ENCODE measurements at regions not wholly inside any gene's neighbourhood (a gene's known extent, or its start where the extent isn't known, plus 50 kb on each side); places are given as distances from the start of the nearest gene placed in this dataset.

DNA sequence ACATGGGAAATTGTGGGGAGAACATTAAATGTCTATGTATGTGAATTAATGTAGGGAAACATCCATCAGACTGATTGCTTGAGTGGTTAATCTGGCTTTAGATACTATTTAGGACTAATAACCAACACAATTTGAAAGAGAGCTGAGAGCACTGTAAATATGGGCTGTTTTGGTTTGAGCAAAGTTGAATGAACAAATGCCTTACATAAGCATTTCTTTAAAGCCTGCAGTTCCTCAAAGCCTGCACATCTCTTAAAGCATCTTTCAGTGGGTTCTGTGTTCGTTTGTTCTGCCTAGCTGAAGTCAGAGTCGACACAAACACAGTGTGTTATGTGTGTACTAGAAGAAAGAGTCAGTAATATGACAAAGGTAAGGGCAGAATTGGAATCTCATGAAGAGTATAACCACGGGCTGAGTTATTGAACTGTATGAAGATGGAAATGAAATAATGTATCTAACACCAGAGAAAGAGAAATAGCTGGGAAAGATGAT is 350.0 kb downstream of the SIPA1L2 start:
- DNase-seq (ENCODE audit: low read depth): no peak

DNA sequence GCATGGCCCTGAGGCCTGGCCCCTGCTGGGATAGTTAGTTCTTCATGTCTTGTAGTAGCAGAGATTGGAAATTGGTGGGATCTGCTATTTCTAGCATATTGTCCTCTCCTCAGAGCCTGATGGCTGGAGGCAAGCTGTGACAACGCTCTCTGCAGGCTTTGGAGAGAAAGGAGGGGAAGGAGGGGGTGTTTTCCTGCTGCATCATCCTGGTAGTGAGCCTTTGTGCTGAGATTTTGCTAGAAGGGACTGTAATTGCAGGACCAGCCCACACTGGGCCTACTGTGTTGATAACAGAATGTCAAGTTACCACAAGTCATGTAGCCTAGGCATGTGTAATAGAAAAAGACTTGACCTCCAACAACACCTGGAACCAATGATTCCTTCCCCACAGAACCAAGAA is 351.0 kb downstream of the SIPA1L2 start:
- no peak for DNase-seq (ENCODE audit: low read depth)

- DNase-seq (ENCODE audit: low read depth): no peak
Observed at GRCh38 chr1:232276651-232277050, 353.3 kb downstream of the SIPA1L2 start.

DNA sequence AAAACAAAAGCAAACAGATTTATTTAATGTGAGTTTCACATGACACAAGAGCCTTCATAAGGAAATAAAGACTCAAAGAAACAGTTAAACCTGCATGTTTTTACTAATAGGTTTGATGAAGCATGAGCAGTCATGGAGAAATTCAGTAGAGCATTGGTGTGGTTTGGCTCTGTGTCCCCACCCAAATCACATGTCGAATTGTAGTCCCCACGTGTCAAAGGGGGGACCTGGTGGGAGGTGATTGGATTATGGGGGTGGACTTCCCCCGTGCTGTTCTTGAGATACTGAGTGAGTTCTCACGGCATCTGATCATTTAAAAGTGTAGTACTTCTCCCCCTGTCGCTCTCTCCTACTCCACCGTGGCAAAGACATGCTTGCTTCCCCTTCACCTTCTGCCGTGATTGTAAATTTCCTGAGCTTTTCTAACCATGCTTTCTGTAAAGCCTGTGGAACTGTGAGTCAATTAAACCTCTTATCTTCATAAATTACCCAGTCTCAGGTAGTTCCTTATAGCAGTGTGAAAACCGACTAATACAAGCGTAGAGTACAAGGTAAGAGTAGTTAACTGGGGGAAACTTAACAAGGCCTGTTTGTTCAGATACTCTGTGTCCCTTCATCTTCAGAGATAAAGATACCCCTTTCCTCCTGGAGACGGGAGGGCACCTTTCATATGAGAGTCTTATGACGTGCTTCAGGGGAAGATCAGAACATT is 354.8 kb downstream of the SIPA1L2 start:
- DNase-seq (ENCODE audit: low read depth): no peak

GRCh38 chr1:232274236-232274855 is 355.6 kb downstream of the SIPA1L2 start:
- DNase-seq (ENCODE audit: low read depth): no peak

DNA sequence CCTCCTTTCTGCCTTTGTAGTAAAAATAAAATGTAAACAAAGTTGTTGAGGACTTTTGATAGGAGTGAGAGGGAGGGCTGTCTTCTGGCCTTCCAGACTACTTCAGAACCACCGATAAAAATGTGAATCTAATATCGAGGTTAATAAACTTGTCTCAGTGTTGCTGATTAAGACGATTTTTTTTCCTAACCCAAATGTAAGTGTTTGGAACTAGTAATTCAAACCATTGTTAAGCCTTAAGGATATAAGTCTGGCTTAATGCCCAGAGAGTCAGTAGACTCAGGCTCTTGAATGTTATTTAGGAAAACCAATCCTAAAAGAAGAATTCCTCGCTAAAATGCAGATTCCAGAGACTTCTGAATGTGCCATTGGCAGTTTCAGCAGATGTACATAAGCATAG is 356.9 kb downstream of the SIPA1L2 start:
- DNase-seq (ENCODE audit: low read depth): no peak

DNA sequence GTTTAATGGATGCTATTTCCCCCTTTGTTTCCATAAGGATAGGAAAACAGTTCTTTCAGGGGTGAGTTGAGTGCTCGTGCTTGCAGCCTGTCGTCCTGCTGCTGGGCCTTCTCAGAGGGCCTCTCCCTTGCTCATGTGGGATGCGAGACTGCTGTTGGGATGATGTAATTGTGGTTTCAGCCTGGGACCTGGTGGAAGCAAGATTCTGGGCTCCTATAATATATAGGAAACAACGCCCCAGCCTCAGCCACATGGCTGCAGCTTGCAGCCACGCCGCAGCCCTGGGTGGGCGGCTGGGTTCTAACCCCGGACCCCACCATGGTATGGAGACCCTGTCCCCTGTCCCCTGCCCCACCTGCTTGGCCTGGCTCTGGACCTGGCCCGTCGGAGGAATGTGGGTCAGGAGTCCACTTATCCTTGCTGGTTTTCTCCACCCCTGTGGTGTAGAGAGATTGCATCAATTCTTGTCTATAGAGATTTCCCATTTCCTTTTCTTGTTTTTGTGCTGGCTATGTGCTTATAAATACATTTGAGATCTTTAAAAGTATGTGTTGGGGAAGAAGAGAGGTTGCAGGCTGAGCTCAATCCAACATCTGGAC is 357.8 kb downstream of the SIPA1L2 start:
- DNase-seq (ENCODE audit: low read depth): peak; percentile 53

DNA sequence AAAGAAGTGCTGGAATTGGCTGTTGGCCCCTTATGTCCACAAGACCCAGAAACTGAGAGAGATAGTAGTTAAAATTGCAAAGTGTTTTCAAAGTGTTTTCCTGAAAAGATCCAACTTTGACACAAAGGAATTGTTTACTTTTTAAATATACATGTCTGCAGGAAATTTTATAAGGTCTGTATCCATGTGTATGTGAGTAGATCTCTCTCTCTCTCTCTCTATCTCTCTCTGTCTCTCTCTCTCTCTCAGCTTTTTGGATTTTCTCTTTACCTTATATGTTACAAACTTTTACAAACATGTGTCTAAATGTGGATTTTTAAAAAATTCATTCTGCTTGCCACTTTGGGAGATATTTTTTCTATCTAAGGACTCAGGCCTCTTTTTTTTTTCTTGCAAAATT is 358.6 kb downstream of the SIPA1L2 start:
- DNase-seq (ENCODE audit: low read depth): no peak

- DNase-seq (ENCODE audit: low read depth): no peak
Observed at GRCh38 chr1:232269988-232270387, 359.9 kb downstream of the SIPA1L2 start.

GRCh38 chr1:232267837-232268598 is 361.9 kb downstream of the SIPA1L2 start:
- no peak for DNase-seq (ENCODE audit: low read depth)

DNA sequence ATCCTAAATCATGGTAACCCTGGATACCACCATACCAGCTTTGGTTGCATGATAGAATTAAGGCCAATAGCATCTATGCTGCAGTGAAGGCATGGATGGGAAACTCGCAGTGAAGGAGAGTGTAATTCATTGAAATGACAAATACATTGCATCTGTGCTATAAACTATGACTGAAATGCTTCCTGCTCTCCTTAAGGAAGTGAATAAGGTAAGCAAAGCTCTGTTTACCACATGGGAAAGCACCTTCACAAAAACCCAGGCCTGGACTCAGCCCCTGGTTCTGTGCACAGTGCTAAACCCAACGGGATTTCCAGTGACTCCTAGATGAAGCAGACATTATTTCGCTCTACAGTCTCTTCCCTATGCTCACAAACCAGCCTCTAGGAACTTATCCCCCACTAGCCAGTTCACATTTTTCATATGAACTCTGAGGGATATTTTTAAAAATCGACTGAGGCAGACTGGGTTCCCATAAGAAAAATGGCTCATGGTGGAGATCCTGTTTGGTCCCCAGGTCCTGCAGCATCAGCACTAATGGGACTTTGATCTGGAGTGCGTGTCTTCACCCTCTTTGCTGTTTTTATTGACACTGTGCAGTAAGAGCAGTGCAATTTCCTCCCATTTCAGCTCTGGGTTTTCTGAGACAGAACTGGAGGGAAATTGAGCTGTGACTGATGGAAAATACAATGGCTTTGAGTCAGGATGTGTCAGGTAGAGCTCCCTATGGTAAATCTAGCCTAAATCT is 362.7 kb downstream of the SIPA1L2 start:
- DNase-seq (ENCODE audit: low read depth): no peak

DNA sequence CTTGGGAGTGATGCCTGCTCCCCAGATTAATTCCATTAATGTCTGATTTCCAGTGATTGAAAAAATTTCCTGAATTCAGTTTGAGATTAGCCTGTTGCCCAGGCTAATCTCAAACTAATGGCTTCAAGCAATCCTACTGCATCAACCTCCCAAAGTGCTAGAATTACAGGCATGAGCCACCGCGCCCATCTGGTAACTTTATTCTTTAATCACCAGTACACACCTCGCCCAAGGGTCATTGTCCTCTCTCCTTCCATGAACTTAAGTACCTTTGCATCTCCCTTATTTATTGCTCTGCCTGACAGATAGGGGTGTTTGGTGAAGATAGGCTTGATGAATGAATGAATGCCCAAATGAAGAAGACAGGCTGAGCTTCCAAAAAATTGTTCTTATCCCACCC is 366.5 kb downstream of the SIPA1L2 start:
- DNase-seq (ENCODE audit: low read depth): no peak

DNA sequence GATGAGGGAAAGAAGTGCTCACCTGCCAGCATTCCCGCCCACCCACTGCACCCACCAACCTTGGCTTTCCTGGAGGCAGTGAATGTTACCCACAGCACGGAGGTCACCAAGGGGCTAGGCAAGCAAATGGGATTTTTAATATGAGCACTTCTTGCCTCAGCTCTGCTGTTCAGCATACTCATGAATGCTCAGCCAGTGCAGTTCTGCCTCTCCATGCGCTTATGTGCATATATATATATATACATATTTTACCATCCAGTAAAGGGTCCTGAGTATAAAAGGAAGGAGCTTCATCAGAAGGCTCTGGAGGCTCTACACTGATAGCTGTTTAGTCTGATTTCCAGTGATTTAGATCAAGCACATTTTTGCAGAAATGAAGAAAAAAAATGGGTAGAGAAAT is 366.9 kb downstream of the SIPA1L2 start:
- DNase-seq (ENCODE audit: low read depth): no peak

GRCh38 chr1:232260861-232261260 is 369.1 kb downstream of the SIPA1L2 start:
- DNase-seq (ENCODE audit: low read depth): no peak

DNA sequence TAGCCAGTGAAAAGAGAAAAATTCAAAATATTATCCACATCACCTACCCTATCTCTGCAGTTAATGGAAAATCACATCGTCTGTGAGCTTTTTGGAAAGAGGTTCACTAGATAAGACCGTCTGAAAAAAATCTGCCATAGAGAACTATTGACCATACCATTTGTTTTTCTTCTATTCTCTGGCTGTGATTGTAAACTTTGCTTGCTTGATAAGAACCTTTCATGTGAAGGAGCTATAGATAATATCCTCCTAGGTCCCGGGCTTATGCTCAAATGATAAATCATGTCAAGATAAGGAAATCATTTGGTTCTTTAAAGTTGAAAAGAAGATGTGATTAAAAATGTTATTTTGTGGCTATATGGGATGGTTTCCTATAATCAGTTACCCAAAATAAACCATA is 369.9 kb downstream of the SIPA1L2 start:
- DNase-seq (ENCODE audit: low read depth): no peak

GRCh38 chr1:232259333-232259732 is 370.6 kb downstream of the SIPA1L2 start:
- no peak for DNase-seq (ENCODE audit: low read depth)

DNA sequence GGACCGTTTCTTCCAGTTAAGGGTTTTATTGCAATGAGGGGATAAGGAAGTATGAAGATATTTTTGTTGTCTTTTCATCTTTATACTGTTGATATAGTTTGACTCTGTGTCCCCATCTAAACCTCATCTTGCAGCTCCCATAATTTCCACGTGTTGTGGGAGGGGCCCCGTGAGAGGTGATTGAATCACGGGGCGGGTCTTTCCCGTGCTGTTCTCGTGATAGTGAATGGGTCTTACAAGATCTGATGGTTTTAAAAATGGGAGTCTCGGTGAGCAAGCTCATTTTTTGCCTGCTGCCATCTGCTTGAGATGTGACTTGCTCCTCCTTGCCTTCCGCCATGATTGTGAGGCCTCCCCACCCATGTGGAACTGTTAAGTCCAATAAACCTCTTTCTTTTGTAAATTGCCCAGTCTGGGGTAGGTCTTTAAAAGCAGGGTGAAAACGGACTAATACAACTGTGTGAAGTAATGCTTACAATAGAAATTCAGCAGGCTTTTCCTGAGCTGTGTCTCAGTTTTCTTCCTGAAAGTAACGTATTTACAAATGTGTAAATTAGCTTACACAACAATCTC is 377.3 kb downstream of the SIPA1L2 start:
- no peak for DNase-seq (ENCODE audit: low read depth)

- DNase-seq (ENCODE audit: low read depth): no peak
Observed at GRCh38 chr1:232250838-232251237, 379.1 kb downstream of the SIPA1L2 start.

GRCh38 chr1:232249861-232250777 is 379.8 kb downstream of the SIPA1L2 start:
- DNase-seq (ENCODE audit: low read depth): no peak

DNA sequence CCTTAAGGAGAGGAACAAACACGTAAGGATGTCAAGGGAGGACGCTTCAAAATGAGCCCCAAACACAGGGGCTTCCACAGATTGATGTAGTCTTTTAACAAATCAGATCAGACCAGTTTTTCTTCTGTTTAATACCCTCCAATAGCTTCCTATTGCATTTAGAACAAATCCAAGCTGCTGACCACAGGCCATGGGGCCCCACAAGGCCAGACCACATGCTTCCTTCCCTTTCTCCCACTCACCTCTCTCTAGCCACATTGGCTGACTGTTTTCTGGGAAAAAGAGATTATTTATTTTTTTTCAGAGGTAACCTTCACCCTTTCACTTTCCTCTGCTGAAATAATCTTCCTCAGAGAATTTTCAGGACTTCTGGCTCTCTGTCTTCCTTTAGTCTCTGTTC is 380.6 kb downstream of the SIPA1L2 start:
- DNase-seq (ENCODE audit: low read depth): no peak
